ENCODE measurements at regions not wholly inside any gene's neighbourhood (a gene's known extent, or its start where the extent isn't known, plus 50 kb on each side); places are given as distances from the start of the nearest gene placed in this dataset.
"Not testable (repeated sequence)": the region's sequence is repeated elsewhere in the genome, so short reads cannot be mapped to it uniquely, and the experiment has no call there.

DNA sequence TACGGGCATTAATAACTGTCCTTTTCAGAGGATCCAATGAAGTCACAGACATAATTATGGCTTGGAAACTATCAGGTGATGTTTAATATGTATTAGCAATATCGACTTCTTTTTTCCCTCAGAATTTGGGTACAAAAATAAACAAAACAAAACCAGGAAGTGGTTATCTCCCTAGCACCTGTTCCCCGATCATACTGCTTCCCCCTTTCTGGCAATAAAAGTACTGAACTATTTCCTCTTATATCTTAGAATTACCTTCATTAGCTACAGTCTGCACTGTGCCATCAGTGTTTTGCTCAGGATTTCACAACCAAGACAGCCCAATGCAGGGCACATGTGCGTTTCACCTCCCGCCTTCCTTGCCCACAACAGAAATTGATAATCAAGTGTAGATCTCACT, 216.9 kb upstream of the BTBD3 start:
- intact Hi-C loops (cut with DNase I) = no loop called here
- WGBS, 2 donors = 57 to 73% methylated on average over 5 of the region's 5 CpGs
- H3K9me3 ChIP-seq = no peaks in the 10 kb centered on the region
- H3K4me1 ChIP-seq = no peaks in the 10 kb centered on the region
- H3K36me3 ChIP-seq = no peaks in the 10 kb centered on the region
- no peak overlapping the region for H3K4me3 ChIP-seq
- TF ChIP-seq, protein P1, sequence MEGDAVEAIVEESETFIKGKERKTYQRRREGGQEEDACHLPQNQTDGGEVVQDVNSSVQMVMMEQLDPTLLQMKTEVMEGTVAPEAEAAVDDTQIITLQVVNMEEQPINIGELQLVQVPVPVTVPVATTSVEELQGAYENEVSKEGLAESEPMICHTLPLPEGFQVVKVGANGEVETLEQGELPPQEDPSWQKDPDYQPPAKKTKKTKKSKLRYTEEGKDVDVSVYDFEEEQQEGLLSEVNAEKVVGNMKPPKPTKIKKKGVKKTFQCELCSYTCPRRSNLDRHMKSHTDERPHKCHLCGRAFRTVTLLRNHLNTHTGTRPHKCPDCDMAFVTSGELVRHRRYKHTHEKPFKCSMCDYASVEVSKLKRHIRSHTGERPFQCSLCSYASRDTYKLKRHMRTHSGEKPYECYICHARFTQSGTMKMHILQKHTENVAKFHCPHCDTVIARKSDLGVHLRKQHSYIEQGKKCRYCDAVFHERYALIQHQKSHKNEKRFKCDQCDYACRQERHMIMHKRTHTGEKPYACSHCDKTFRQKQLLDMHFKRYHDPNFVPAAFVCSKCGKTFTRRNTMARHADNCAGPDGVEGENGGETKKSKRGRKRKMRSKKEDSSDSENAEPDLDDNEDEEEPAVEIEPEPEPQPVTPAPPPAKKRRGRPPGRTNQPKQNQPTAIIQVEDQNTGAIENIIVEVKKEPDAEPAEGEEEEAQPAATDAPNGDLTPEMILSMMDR (IDR thresholded peaks at IDR 0.05) = no peak
- TF ChIP-seq POLR2A (IDR thresholded peaks at IDR 0.05) = no peak
- H3K27ac ChIP-seq = no peak overlapping the region
- H3K27me3 ChIP-seq = no peaks in the 10 kb centered on the region
- no peak for DNase-seq

DNA sequence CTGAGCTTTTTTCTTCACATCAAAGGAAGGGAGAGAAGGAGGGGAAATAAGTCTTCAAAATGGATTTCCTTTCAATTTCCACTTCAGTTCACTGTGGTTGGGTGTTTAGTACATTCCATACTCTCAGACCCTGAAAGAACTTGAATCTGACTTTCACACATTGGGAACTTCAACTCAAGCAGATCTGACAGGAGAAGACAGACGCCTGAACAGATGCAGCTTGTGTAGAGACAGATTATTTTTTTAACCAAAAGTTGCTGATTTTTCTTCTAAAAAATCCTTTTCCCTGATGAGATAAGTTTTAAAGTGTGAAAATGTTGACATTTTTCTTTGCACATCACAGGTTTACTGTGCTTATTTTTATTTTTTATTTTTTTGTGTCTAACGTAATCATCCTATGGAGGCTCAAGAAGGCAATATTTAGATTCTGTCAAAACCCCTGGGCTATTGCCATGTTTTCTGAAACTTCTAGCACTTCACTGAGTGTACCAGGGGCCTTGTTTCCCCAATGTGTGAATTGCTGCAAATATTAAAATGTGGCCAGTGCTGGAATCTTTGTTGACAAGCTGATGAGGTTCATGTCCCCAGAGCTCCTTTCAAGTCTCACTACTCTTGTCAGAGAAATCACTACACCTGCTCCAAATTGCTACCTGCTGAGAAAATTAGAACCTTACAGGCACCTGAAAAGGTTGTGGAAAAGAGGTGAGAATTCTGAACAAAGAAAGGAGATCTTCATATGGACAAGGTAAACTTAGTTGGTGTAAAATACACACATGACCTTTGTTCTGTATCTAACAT, 214.8 kb upstream of the BTBD3 start:
- Histone ChIP-seq H3K4me1 (no peaks in the 10 kb centered on the region), H3K27me3 (no peaks in the 10 kb centered on the region), H3K4me3 (no peak overlapping the region), H3K9me3 (no peaks in the 10 kb centered on the region), H3K36me3 (no peaks in the 10 kb centered on the region), H3K27ac (no peak overlapping the region)
- DNase-seq = no peak
- WGBS, 2 donors = 76 to 91% methylated on average over 2 of the region's 2 CpGs
- intact Hi-C loops (cut with DNase I) = no loop called here
- no peak for TF ChIP-seq POLR2A (IDR thresholded peaks at IDR 0.05)
- TF ChIP-seq, protein P1 (IDR thresholded peaks at IDR 0.05) = no peak

DNA sequence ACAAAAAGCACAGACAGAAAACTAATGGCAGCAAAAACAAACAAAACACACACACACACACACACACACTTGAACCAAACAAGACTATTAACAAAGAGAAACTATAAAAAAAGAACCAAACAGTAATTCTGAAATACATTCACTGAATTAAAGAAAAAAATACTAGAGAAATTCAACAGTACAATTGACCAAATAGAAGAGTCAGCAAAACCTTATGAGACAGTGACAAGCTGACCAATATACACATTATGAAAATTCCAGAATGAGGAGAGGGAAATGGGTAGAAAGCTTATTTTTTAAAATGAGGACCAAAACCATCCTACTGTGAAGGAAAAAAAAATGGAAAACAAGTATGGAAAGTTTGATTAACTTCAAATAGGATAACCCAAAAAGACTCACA, 212.2 kb upstream of the BTBD3 start:
- intact Hi-C loops (cut with DNase I) = no loop called here
- no peak for DNase-seq
- no peak overlapping the region for H3K4me3 ChIP-seq
- H3K9me3 ChIP-seq = no peaks in the 10 kb centered on the region
- H3K4me1 ChIP-seq = no peaks in the 10 kb centered on the region
- H3K27ac ChIP-seq = no peak overlapping the region
- TF ChIP-seq, protein P1 (IDR thresholded peaks at IDR 0.05) = no peak
- TF ChIP-seq POLR2A (IDR thresholded peaks at IDR 0.05) = no peak
- no peaks in the 10 kb centered on the region for H3K36me3 ChIP-seq
- H3K27me3 ChIP-seq = no peaks in the 10 kb centered on the region

DNA sequence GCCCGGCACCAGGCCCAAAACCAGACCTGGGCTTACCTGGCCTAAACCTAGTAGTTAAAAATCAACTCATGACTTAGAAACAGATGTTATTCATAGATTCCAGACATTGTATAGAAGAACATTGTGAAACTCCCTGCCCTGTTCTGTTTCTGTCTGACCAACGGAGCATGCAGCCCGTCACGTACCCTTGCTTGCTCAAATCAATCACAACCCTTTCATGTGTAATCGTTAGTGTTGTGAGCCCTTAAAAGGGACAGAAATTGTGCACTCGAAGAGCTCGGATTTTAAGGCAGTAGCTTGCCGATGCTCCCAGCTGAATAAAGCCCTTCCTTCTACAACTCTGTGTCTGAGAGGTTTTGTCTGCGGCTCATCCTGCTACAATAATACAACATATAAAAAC, 209.5 kb upstream of the BTBD3 start:
- DNase-seq; H3K36me3 ChIP-seq; H3K27ac ChIP-seq; H3K27me3 ChIP-seq; H3K4me1 ChIP-seq; intact Hi-C loops (cut with DNase I); H3K9me3 ChIP-seq; H3K4me3 ChIP-seq: not testable (repeated sequence)
- WGBS, 2 donors = 81 to 87% methylated on average over 8 to 9 of the region's 9 CpGs

DNA sequence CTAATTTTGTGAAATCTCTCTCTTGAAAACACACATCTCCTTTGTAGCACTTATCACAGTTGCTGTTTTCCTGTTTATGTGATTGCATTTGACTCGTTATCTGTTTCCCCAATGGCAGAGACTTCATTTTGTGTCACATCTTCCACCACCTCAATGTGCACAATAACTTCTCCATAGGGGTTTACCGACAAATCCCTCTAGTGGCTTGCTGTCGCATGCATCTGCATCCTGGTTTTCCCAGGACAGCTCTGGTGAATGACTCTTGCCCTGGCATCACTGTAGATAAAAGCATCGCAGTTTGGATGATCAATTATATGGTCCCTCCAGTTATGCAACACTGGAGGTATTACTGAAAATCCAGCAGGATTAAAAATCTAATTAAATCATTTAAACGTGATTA, 206.5 kb upstream of the BTBD3 start:
- intact Hi-C loops (cut with DNase I) = no loop called here
- Histone ChIP-seq H3K27me3 (no peaks in the 10 kb centered on the region), H3K9me3 (no peaks in the 10 kb centered on the region), H3K4me1 (no peaks in the 10 kb centered on the region), H3K27ac (no peak overlapping the region), H3K4me3 (no peak overlapping the region), H3K36me3 (no peaks in the 10 kb centered on the region)
- DNase-seq = no peak
- 69 to 75% methylated on average over 5 of the region's 5 CpGs for WGBS, 2 donors
- TF ChIP-seq, protein P1 (IDR thresholded peaks at IDR 0.05) = no peak
- no peak for TF ChIP-seq POLR2A (IDR thresholded peaks at IDR 0.05)
